Upper lobe of right lung (tissue), 1 donor: ENCODE measurements at regions not wholly inside any gene's neighbourhood (a gene's known extent, or its start where the extent isn't known, plus 50 kb on each side); places are given as distances from the start of the nearest gene placed in this dataset.

Source experiments
- ATAC-seq: fragments of 200-7000 bp; cut with Tn5 transposase; one replicate; pipeline ENCODE4 v1.9.1; 2020; ENCODE audit warnings: mild to moderate bottlenecking, moderate library complexity
- DNase-seq: peaks from one replicate; pipeline ENCODE4 v3.0.0-alpha.2; 2020
- H3K27ac ChIP-seq: fragments of 200-600 bp; one replicate; pipeline ENCODE4 v1.8.0; 2022
- H3K27me3 ChIP-seq: fragments of 200-600 bp; one replicate; pipeline ENCODE4 v1.8.0; 2022; ENCODE audit warnings: mild to moderate bottlenecking
- H3K36me3 ChIP-seq: fragments of 200-600 bp; one replicate; pipeline ENCODE4 v1.8.0; 2022
- H3K4me1 ChIP-seq: fragments of 200-600 bp; one replicate; pipeline ENCODE4 v1.8.0; 2022
- H3K4me3 ChIP-seq: fragments of 200-600 bp; one replicate; pipeline ENCODE4 v1.8.0; 2022; ENCODE audit warnings: mild to moderate bottlenecking
- H3K9me3 ChIP-seq: fragments of 200-600 bp; one replicate; pipeline ENCODE4 v1.8.0; 2022
- intact Hi-C: fragments of 100-400 bp; cut with DNase I; formaldehyde crosslinking; loops from one replicate; pipeline ENCODE4 v1.11.0; 2022
- TF ChIP-seq, protein P1 (sequence below): fragments of 200-600 bp; IDR thresholded peaks from one replicate; pipeline ENCODE4 v1.8.0; 2022; ENCODE audit warnings: antibody characterized with exemption
- donor health status: DM: no; HTN: yes; CAD: no; lungs with severe emphysema.

DNA sequence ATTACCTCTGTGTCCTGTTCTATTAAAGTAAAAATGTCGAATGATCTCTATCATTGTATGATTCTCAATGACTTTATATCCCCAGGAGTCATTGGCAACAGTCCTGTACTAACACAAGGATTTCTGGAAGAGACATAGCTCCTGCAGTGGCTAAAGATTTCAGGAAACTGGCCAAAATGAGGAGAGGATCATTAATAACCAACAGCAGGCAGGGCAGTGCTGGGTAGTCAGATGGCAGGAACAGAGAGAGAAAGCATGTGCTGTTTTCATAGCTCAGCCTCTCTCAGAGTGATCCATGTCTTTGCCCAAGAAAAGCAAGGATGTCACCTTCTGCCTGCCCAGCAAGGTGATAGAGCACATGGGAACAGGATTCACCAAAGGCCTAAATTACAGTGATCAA lies 604.7 kb upstream of the PLXNA2 start:
- Histone ChIP-seq H3K4me3 (no peak overlapping the region), H3K27me3 (no peaks in the 10 kb centered on the region), H3K9me3 (no peaks in the 10 kb centered on the region), H3K36me3 (no peaks in the 10 kb centered on the region), H3K4me1 (no peaks in the 10 kb centered on the region), H3K27ac (no peak overlapping the region)
- TF ChIP-seq, protein P1, sequence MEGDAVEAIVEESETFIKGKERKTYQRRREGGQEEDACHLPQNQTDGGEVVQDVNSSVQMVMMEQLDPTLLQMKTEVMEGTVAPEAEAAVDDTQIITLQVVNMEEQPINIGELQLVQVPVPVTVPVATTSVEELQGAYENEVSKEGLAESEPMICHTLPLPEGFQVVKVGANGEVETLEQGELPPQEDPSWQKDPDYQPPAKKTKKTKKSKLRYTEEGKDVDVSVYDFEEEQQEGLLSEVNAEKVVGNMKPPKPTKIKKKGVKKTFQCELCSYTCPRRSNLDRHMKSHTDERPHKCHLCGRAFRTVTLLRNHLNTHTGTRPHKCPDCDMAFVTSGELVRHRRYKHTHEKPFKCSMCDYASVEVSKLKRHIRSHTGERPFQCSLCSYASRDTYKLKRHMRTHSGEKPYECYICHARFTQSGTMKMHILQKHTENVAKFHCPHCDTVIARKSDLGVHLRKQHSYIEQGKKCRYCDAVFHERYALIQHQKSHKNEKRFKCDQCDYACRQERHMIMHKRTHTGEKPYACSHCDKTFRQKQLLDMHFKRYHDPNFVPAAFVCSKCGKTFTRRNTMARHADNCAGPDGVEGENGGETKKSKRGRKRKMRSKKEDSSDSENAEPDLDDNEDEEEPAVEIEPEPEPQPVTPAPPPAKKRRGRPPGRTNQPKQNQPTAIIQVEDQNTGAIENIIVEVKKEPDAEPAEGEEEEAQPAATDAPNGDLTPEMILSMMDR, result no peak
- intact Hi-C loops, result no loop called here
- no peak for ATAC-seq
- DNase-seq, result no peak

DNA sequence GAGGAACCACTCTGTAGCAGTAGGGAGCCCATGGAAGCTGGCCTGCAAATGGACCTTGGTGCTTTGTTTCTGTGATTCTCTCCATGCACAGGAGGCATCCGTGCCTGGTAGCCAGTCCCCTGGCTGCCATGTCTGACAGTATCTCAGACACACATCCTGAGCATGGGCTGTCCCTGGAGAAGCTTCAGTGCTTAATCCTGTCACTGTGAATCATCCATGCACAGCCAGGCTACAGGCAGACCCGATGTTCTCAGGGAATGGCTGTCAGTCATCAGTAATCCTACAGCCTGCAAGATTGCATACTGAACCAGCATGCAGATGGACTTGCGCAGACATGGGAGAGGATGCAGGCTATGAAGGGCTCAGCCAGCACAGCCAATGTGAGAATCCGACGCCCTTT lies 606.3 kb upstream of the PLXNA2 start:
- Histone ChIP-seq H3K27me3 (no peaks in the 10 kb centered on the region), H3K4me1 (no peaks in the 10 kb centered on the region), H3K9me3 (no peaks in the 10 kb centered on the region), H3K4me3 (no peak overlapping the region), H3K36me3 (no peaks in the 10 kb centered on the region), H3K27ac (no peak overlapping the region)
- DNase-seq, result no peak
- no peak for ATAC-seq
- TF ChIP-seq, protein P1, result no peak
- intact Hi-C loops, result no loop called here

DNA sequence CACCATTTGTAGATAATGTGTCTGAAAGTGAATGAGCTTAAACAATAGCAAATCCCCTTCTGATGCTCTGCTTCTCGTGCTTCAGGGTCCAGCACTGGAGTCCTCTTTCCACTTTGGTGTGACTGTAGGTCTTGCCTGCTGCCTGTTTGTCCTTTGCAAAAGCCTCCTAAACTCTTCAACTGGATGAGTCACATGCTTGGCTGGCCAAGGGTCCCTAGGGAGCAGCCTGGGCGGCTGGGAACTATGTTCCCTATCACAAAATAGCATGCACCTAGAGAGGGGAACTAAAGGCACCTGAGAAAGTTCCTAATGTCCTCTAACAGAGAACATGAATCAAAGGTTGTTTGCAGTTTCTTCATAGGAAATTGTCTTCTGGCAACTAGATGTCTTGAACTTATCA lies 607.2 kb upstream of the PLXNA2 start:
- Histone ChIP-seq H3K36me3 (no peaks in the 10 kb centered on the region), H3K27me3 (no peaks in the 10 kb centered on the region), H3K4me1 (no peaks in the 10 kb centered on the region), H3K9me3 (no peaks in the 10 kb centered on the region), H3K27ac (no peak overlapping the region), H3K4me3 (no peak overlapping the region)
- ATAC-seq, result no peak
- DNase-seq, result no peak
- intact Hi-C loops, result no loop called here
- TF ChIP-seq, protein P1, result no peak

DNA sequence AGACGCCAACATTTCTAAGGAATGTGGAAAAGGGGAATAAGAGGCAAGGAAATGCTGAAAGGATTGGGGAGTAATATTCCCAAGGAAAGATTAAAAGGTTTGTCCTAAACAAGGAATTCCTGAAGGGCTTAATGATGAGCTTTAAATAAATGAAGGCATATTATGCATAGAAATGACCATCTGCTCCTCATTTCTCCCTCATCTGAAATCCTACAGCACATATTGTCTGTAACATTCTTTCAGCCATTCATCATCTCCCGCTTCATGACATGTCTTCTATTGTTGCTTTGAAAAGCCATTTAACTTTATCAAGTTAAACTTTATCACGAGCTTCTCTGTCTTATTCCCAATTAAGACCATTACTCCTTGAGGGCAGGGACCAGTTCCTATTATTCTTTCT lies 608.7 kb upstream of the PLXNA2 start:
- no peak for DNase-seq
- intact Hi-C loops, result no loop called here
- Histone ChIP-seq H3K9me3 (no peaks in the 10 kb centered on the region), H3K4me1 (no peaks in the 10 kb centered on the region), H3K27me3 (no peaks in the 10 kb centered on the region), H3K36me3 (no peaks in the 10 kb centered on the region), H3K27ac (no peak overlapping the region), H3K4me3 (no peak overlapping the region)
- no peak for ATAC-seq
- TF ChIP-seq, protein P1, result no peak

DNA sequence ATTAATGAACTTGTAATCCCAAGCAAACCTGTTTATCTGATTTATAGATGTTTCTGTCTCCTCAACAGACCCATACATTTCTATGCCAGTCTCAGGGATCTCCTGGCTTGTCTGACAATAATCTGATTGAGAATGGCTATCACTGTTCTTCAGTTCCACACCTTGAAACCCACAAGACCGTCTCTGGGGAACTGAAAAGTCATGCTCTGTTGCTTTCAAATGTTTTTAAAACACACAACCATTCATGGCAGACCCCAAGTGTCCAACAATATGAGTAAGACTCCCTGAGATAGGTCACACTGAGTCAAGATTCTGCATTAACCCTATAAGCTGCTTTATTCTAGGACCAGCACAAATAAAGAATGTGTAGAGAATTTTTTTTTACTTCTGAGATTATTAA lies 611.2 kb upstream of the PLXNA2 start:
- intact Hi-C loops, result no loop called here
- TF ChIP-seq, protein P1, result no peak
- ATAC-seq, result no peak

DNA sequence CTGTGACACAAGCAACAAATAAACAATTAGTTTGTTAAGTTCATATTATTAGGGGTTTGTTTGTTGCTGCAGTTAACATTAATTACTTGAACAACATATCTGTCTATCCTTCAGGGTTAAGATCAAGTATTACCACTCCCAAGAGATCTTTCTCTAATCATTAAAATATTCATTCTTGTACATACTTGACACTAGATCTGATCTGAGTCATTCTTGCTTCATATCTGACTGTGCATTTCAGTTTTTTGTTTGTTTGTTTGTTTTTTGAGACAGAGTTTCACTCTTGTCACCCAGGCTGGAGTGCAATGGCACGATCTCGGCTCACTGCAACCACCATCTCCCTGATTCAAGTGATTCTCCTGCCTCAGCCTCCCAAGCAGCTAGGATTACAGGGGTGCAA lies 613.3 kb upstream of the PLXNA2 start:
- TF ChIP-seq, protein P1, result no peak
- Histone ChIP-seq H3K27me3 (no peaks in the 10 kb centered on the region), H3K27ac (no peak overlapping the region), H3K36me3 (no peaks in the 10 kb centered on the region), H3K9me3 (no peaks in the 10 kb centered on the region), H3K4me1 (no peaks in the 10 kb centered on the region), H3K4me3 (no peak overlapping the region)
- ATAC-seq (no peak), DNase-seq (no peak)
- intact Hi-C loops, result no loop called here

More for the DNA sequence above, 611.2 kb upstream of the PLXNA2 start:
- H3K36me3 ChIP-seq, result no peaks in the 10 kb centered on the region
- DNase-seq, result no peak
- H3K27ac ChIP-seq, result no peak overlapping the region
- no peaks in the 10 kb centered on the region for H3K4me1 ChIP-seq
- no peaks in the 10 kb centered on the region for H3K27me3 ChIP-seq
- no peaks in the 10 kb centered on the region for H3K9me3 ChIP-seq
- H3K4me3 ChIP-seq, result no peak overlapping the region
